ENCODE measurements at regions not wholly inside any gene's neighbourhood (a gene's known extent, or its start where the extent isn't known, plus 50 kb on each side); places are given as distances from the start of the nearest gene placed in this dataset.

GRCh38 chr17:77666462-77666861 lies 292.0 kb upstream of the TNRC6C start:
- no peak for TF ChIP-seq ZNF512 (tag; IDR thresholded peaks at IDR 0.05)
- TF ChIP-seq GATAD2B (IDR thresholded peaks at IDR 0.05; ENCODE audit: borderline replicate concordance), result no peak
- no peak for TF ChIP-seq SREBF2 (CRISPR knock-in tag; IDR thresholded peaks at IDR 0.05)
- TF ChIP-seq NFE2L1 (tag; IDR thresholded peaks at IDR 0.05; ENCODE audit: borderline replicate concordance, low read depth), result no peak
- TF ChIP-seq CTCF (IDR thresholded peaks at IDR 0.05 in 2 of 3, conservative IDR thresholded peaks at IDR 0.05 in 1 of 3; ENCODE audit: insufficient read depth in 2 of 3, low read depth in 1 of 3, low read length in 3 of 3), result no peak
- TF ChIP-seq POLR2A (conservative IDR thresholded peaks at IDR 0.05), result no peak
- TF ChIP-seq PREB (CRISPR knock-in tag; IDR thresholded peaks at IDR 0.05), result no peak
